NCI-H1105 treated with DMSO at 0.1 percent for 48 hours (cell line): ENCODE measurements at regions not wholly inside any gene's neighbourhood (a gene's known extent, or its start where the extent isn't known, plus 50 kb on each side); places are given as distances from the start of the nearest gene placed in this dataset.
"Not testable (repeated sequence)": the region's sequence is repeated elsewhere in the genome, so short reads cannot be mapped to it uniquely, and the experiment has no call there.

ENCODE experiments used
- DNase-seq: peaks from one replicate; lab custom pipeline; 2025; lab: John Stamatoyannopoulos, UW

DNA sequence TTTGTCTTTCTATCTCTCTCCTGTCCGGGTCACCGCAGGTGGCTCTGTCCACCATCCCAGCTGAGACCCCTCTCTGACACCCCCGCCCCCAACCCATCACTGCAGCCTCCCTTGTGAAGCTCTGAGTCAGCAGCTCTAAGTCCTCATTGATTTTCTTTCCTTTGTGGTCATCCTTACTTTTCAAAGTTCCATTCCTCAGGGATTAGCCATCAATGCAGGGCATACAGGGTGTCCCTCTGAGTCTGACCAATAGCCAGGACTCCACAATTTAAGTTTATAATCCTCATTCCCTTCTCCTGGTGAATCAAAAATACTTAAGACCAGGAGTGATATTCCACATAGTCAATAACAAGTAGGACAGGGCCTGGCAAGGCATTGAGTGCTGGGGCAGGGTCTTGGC lies 333.3 kb upstream of the CNR1 start:
- DNase-seq = no peak

DNA sequence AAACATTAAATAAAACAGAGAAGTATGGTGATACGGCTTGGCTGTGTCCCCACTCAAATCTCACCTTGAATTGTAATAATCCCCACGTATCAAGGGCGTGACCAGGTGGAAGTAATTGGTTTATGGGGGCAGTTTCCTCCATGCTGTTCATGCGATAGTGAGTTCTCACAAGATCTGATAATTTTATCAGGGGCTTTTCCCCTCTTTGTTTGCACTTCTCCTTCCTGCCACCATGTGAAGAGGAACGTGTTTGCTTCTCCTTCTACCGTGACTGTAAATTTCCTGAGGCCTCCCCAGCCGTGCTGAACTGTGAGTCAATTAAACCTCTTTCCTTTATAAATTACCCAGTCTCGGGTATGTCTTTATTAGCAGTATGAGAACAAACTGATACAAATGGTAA lies 331.3 kb upstream of the CNR1 start:
- DNase-seq = not testable (repeated sequence)

DNA sequence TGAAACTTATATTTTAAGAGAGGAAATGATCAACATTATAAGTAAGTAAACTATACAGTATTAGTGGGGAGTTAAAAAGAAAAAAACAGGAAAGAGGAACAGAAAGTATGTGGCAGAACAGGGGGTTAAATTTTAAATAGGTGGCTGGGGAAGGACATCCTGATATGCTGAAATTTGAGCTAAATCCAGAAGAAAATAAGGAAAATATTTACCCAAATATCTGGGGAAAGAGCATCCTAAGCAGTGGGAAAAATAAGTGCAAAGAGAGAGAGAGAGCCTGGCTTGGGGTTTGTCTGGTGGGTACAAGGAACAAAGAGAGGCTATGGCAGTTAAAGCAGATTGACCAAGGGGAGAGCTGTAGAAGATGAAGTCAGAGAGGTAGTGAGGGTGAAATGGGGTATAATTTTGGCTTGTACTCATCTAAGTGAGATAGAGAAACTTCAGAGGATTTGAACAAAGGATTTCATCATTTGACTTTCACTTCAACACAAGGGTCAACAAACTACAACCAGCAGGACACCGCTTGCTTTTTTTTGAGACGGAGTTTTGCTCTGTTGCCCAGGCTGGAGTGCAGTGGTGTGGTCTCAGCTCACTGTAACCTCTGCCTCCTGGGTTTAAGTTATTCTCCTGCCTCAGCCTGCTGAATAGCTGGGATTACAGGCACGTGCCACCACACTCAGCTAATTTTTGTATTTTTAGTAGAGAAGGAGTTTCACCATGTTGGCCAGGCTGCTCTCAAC lies 328.4 kb upstream of the CNR1 start:
- DNase-seq = no peak

- DNase-seq = no peak
These were observed 327.6 kb upstream of the CNR1 start for GRCh38 chr6:88493717-88494116.

DNA sequence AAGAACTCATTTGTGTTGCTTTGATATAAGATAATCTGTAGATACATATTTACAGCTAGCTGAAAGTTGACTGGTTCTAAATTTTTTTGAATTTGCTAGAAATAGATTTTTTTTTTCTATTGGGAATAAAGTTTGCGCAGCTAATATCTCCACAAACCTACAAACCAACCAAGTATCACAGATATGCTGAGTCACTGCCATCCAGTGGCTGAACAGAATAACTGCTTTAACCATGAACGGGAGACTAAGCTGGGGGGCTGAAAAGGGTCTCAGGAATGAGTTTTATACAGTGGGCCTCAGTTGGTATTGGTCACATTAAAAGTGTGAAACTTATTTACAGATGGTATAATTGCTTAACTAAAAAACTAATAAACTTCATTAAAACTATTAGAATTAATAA lies 326.7 kb upstream of the CNR1 start:
- DNase-seq = no peak

GRCh38 chr6:88492241-88492640 lies 326.1 kb upstream of the CNR1 start:
- DNase-seq = no peak

- DNase-seq = no peak
These were observed 325.2 kb upstream of the CNR1 start for GRCh38 chr6:88491266-88491880.

DNA sequence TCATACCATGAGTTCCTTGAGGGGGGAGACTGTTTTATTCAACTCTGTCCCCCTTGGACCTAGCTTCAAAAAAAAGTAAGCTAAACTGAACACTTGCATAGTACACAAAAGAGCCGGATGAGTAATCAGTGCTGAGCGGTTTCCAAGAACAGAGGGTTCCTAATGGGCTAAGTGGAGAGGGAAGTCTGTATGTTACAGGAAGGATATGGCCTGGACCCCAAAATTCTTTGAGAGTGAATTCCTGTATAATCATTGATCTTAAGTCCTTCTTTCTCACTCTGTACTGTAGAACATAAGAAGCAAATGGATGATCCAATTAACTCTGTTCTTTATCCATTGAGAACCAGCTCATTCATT lies 324.7 kb upstream of the CNR1 start:
- DNase-seq = no peak

- DNase-seq = no peak
These were observed 324.2 kb upstream of the CNR1 start for GRCh38 chr6:88490195-88490907.

DNA sequence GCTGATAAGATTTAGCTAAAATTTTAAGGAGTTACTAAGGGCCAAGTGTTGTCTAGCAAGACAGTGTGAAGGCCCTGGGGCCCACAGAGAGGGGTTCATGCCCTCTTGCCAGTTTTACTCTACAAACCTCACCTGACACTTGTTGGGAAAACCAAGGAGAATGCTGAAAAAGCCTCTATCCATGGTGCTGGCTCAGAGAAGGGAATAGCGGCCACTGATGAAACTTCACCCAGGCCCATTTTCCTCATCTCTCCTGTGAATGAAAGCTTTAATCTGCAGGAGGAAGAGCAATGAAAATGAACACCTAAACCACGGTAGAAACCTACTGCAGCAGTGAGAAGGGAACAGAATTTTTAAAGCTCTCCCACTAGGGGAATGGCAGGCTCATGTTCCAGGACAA lies 317.3 kb upstream of the CNR1 start:
- no peak for DNase-seq

- no peak for DNase-seq
These were observed 316.3 kb upstream of the CNR1 start for GRCh38 chr6:88482465-88482864.

DNA sequence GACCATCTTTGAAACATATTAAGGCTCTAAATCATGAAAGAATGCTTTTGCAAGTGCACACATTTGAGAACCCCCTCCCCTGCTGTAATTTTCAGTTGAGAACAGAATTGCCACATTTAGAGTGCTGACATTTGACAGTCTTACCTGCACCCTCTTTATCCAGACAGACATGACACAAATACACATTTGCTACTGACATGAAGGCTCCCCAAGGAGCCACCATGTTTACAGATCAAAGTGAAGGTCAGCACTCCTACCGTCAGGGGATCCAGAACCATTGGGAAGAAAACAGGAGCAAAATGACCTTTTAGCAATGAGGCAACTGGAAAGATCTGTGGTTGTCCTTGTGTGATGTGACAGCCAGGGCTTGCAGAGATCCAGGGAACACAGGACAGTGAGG lies 315.4 kb upstream of the CNR1 start:
- DNase-seq = no peak

DNA sequence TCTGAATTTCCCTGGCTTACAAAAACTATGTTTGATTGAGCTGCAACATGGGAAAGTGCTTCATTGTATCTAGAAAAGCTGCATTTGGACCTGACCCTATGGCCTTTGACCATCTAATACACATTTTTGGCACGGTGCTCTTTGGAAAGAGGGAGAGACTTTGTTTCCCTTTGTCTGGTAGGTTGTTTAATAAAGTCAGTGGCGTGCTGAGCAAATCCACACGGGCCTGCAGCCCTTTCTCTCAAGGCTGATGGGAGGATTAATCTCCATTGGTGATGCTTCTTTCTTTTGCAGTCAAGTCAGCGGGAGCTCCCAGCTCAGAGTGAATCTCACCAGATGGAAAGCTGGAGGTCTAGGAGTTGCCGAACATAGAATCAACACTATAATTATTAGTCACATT lies 314.7 kb upstream of the CNR1 start:
- DNase-seq = no peak

DNA sequence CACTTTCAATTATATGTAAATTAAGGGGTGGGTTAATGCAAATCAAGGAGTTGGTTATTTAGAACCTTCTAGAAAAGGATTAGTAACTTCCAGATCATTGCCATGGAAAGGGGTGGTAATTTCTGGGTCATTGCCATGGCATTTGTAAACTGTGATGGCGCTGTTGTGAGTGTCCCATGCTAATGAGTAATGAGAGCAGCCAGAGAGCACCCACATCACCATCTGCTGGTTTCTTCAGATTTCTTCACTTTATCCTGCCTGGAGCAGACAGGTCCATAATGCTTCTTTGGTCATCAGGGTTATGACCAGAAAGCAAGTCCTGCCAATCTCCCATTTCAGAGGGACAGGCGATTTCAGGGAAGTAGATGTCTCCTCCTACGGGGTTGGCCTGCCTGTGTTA lies 311.3 kb upstream of the CNR1 start:
- DNase-seq = no peak

DNA sequence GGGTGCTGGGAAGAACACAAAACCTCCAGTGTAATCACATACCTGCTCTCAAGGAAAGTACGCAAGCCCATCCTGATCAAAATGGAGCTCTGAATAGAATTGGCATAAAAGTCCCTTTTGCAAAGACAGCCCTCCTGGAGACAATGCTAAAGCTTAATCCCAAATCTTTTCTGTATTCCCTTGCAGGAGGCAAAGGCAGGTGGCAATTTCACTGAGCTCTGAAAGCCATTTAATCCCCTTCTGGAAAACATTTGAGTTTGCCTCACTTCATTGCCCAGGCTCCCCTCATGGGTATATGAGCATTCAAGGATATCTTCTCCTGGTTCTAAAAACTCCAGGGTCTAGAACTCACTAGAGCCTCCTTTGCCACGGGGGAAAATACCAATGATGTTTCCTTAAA lies 310.2 kb upstream of the CNR1 start:
- no peak for DNase-seq

- no peak for DNase-seq
These were observed 308.6 kb upstream of the CNR1 start for GRCh38 chr6:88474720-88475119.

DNA sequence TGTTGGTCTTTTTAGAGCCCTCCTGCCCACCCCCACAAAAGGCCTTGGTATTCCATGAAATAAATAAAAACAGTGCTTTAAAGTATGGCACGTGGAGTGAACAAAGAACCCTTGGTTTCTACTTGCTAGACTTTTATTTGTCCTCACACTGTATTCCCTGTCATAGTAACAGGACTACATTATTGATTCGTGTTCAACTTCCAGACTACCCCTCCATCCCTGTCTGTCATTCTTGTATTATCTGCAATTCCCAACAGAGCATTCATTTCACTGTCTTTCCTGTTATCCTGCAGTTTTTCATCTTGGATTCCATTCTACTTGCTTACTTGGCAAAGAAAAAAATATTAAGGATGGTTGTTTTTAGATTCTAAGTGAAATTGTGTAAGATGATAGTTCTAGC lies 307.4 kb upstream of the CNR1 start:
- DNase-seq = no peak

DNA sequence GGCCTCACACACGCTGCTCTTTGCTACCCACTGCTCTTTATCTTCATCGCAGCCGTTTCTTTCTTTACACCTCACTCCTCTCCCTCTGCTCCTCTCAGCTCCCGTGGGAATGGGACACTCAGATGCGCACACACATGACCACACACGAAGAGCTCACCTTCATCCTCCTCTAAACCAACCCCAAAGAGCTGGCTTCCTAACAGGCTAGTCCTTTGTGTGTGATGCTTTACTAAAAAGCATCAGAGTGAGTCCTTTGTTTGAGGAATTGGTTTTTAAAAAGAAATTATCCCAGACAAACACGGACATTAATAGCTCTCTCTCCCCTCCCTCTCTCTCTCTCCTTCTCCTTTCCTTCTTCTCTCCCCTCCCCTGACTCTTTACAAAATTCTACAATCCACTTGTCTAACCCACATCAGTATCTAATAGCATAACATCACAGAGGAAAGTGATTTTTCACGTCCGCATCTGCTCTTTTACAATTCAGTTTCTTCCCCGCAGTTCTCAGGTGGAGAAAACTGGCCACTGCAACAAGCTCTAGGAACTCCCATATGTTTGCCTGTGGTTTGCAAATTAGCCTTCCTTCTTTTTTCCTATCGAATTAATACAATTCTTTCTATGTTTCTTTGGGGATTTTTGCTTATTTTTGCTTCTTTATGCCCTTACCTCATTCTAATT lies 306.8 kb upstream of the CNR1 start:
- DNase-seq = no peak

GRCh38 chr6:88459643-88460042 lies 293.5 kb upstream of the CNR1 start:
- no peak for DNase-seq

GRCh38 chr6:88459189-88459588 lies 293.0 kb upstream of the CNR1 start:
- DNase-seq = no peak

DNA sequence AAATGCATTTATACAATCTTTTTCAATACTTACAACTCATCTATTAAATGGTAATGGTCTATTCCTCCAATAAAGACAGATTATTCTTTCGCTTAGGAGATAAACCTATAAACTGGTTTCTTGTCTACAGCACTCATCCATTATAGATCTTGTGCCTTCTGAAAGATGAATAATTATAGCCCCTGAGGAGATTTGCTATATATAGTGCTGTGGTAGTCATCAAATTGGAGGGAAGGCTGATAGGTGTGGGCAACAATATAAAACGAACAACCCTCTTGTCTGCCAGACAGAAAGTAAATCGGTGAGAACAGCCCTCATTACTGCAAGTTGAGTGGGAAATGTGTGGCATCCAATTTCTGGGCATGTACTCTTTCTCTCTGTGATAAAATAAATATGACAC lies 292.5 kb upstream of the CNR1 start:
- no peak for DNase-seq

- DNase-seq = no peak
These were observed 290.2 kb upstream of the CNR1 start for GRCh38 chr6:88456221-88456859.
